IMR-90 (cell line): ENCODE measurements at regions not wholly inside any gene's neighbourhood (a gene's known extent, or its start where the extent isn't known, plus 50 kb on each side); places are given as distances from the start of the nearest gene placed in this dataset.

Experiments
- ATAC-seq: fragments of 200-7000 bp; cut with Tn5 transposase; 2 replicates; pipeline ENCODE4 v1.9.1; 2020; ENCODE audit warnings: low read depth, mild to moderate bottlenecking, moderate library complexity
- BruUV-seq: library from RNA; stranded (reverse); fragments of 400-500 nt; replicated peaks from 2 replicates; lab custom pipeline; 2021; lab: Mats Ljungman, UMichigan
- CTCF ChIA-PET: fragments of 300-600 bp; formaldehyde crosslinking; extraction: SDS; loops from one replicate; lab custom pipeline; 2021; ENCODE audit warnings: antibody characterized with exemption; lab: Yijun Ruan, JAX
- POLR2A ChIA-PET: fragments of 300-600 bp; sonication (Branson Sonifier 250); formaldehyde crosslinking; loops from one replicate; lab custom pipeline; 2022; ENCODE audit warnings: antibody characterized with exemption; ENCODE audit not compliant: unreplicated experiment; lab: Charles Lee
- DNase-seq: peaks from one replicate; pipeline ENCODE4 v3.0.0; 2013
- H2AFZ ChIP-seq: replicated peaks from 2 replicates; pipeline ENCODE3; 2013; ENCODE audit warnings: low read length, mild to moderate bottlenecking; ENCODE audit not compliant: poor library complexity
- H2AK5ac ChIP-seq: 2 replicates; pipeline ENCODE4 v1.6.1; 2013; ENCODE audit warnings: low read depth, low read length, inconsistent platforms
- H2AK9ac ChIP-seq: replicated peaks from 2 replicates; pipeline ENCODE3; 2013; ENCODE audit warnings: mild to moderate bottlenecking, low read depth, low read length, moderate library complexity; ENCODE audit not compliant: poor library complexity
- H2BK120ac ChIP-seq: 2 replicates; pipeline ENCODE4 v1.6.1; 2013; ENCODE audit warnings: low read depth, low read length, inconsistent platforms
- H2BK15ac ChIP-seq: 3 replicates; pipeline ENCODE4 v1.6.1; 2013; ENCODE audit warnings: low read depth, low read length, inconsistent platforms
- H2BK20ac ChIP-seq: 2 replicates; pipeline ENCODE4 v1.6.1; 2013; ENCODE audit warnings: low read depth, mild to moderate bottlenecking, inconsistent platforms, low read length, moderate library complexity
- H2BK5ac ChIP-seq: 2 replicates; pipeline ENCODE4 v1.6.1; 2013; ENCODE audit warnings: mild to moderate bottlenecking, low read depth, low read length, inconsistent platforms; ENCODE audit not compliant: poor library complexity, severe bottlenecking
- H3K14ac ChIP-seq: replicated peaks from 2 replicates; pipeline ENCODE4 v1.6.1; 2013; ENCODE audit warnings: low read depth, low read length, inconsistent platforms
- H3K18ac ChIP-seq: 2 replicates; pipeline ENCODE4 v1.6.1; 2013; ENCODE audit warnings: low read depth, low read length, control low read depth
- H3K23ac ChIP-seq: 2 replicates; pipeline ENCODE4 v1.6.1; 2013; ENCODE audit warnings: low read depth, low read length, inconsistent platforms
- H3K27ac ChIP-seq: 2 replicates; pipeline ENCODE4 v1.5.1; 2013; ENCODE audit warnings: mild to moderate bottlenecking, control low read depth, low read length; ENCODE audit not compliant: insufficient read depth
- H3K27me3 ChIP-seq: 2 replicates; pipeline ENCODE4 v1.6.1; 2013; ENCODE audit warnings: low read length; ENCODE audit not compliant: control insufficient read depth, insufficient read depth
- H3K36me3 ChIP-seq: 2 replicates; pipeline ENCODE4 v1.6.1; 2013; ENCODE audit warnings: low read length, mixed read lengths; ENCODE audit not compliant: control insufficient read depth, insufficient read depth
- H3K4ac ChIP-seq: 2 replicates; pipeline ENCODE4 v1.6.1; 2013; ENCODE audit warnings: low read depth, low read length, inconsistent platforms
- H3K4me1 ChIP-seq: 2 replicates; pipeline ENCODE4 v1.6.1; 2013; ENCODE audit warnings: low read length, mixed read lengths; ENCODE audit not compliant: control insufficient read depth, insufficient read depth
- H3K4me2 ChIP-seq: 2 replicates; pipeline ENCODE4 v1.6.1; 2013; ENCODE audit warnings: low read depth, mild to moderate bottlenecking, control low read depth, low read length, moderate library complexity
- H3K4me3 ChIP-seq: 2 replicates; pipeline ENCODE4 v1.5.1; 2013; ENCODE audit warnings: low read depth, mild to moderate bottlenecking, control low read depth, low read length, moderate library complexity; ENCODE audit not compliant: insufficient read depth
- H3K56ac ChIP-seq: 2 replicates; pipeline ENCODE4 v1.6.1; 2013; ENCODE audit warnings: low read length, inconsistent platforms; ENCODE audit not compliant: insufficient read depth; ENCODE audit errors: extremely low read depth
- H3K79me1 ChIP-seq, 2 experiments: 2 replicates each; pipeline ENCODE4 v1.6.1; 2013; ENCODE audit warnings: low read length in 2 of 2, inconsistent platforms in 1 of 2, low read depth in 1 of 2
- H3K9ac ChIP-seq: 2 replicates; pipeline ENCODE4 v1.6.1; 2013; ENCODE audit warnings: low read depth, low read length, control low read depth
- H3K9me1 ChIP-seq: 2 replicates; pipeline ENCODE4 v1.6.1; 2013; ENCODE audit warnings: low read length, inconsistent platforms; ENCODE audit not compliant: insufficient read depth
- H3K9me3 ChIP-seq: 2 replicates; pipeline ENCODE4 v1.6.1; 2013; ENCODE audit warnings: low read length; ENCODE audit not compliant: control insufficient read depth, insufficient read depth
- H4K20me1 ChIP-seq: 2 replicates; pipeline ENCODE4 v1.6.1; 2013; ENCODE audit warnings: low read length, inconsistent platforms; ENCODE audit not compliant: insufficient read depth
- H4K5ac ChIP-seq: 2 replicates; pipeline ENCODE4 v1.6.1; 2013; ENCODE audit warnings: mild to moderate bottlenecking, low read depth, low read length, control low read depth
- H4K8ac ChIP-seq, 2 experiments: 2 replicates each; pipeline ENCODE4 v1.6.1; 2013; ENCODE audit warnings: low read depth in 2 of 2, low read length in 2 of 2, control low read depth in 1 of 2, inconsistent platforms in 1 of 2
- H4K91ac ChIP-seq: 2 replicates; pipeline ENCODE4 v1.6.1; 2013; ENCODE audit warnings: low read depth, low read length, inconsistent platforms; ENCODE audit not compliant: insufficient read depth
- BHLHE40 ChIP-seq: fragments of 150-350 bp; IDR thresholded peaks from 2 replicates; pipeline ENCODE4 v1.6.1; 2016; ENCODE audit warnings: mild to moderate bottlenecking, low read depth, low read length
- CTCF ChIP-seq: conservative IDR thresholded peaks from 2 replicates; pipeline ENCODE4 v1.5.1; 2012; ENCODE audit warnings: mild to moderate bottlenecking, low read depth, low read length, improper control_type of control experiment
- ELK1 ChIP-seq: fragments of 150-350 bp; IDR thresholded peaks from 2 replicates; pipeline ENCODE4 v1.6.1; 2016; ENCODE audit warnings: low read depth, mild to moderate bottlenecking, low read length, moderate library complexity, borderline replicate concordance
- NFE2L2 ChIP-seq: fragments of 150-350 bp; IDR thresholded peaks from 2 replicates; pipeline ENCODE4 v1.6.1; 2016; ENCODE audit warnings: low read depth, mild to moderate bottlenecking, low read length
- POLR2A ChIP-seq: IDR thresholded peaks from 2 replicates; pipeline ENCODE4 v1.6.1; 2012; ENCODE audit warnings: mild to moderate bottlenecking, low read depth, low read length
- RAD21 ChIP-seq: IDR thresholded peaks from 2 replicates; pipeline ENCODE4 v1.6.1; 2012; ENCODE audit warnings: low read length, improper control_type of control experiment
- USF2 ChIP-seq: fragments of 150-350 bp; IDR thresholded peaks from 2 replicates; pipeline ENCODE4 v1.6.1; 2017; ENCODE audit warnings: mild to moderate bottlenecking, antibody characterized with exemption, low read length, low read depth
- dilution Hi-C: fragments of 300-500 bp; cut with HindIII; formaldehyde crosslinking; loops from one replicate; pipeline ENCODE4 v1.14.3; 2018; ENCODE audit warnings: low sequenced_read_pairs; ENCODE audit not compliant: unreplicated experiment
- in situ Hi-C: fragments of 300-500 bp; cut with MboI; formaldehyde crosslinking; loops from 3 replicates; pipeline ENCODE4 v1.14.3; 2019; ENCODE audit warnings: low sequenced_read_pairs, inconsistent platforms, mixed read lengths
- intact Hi-C: fragments of 100-400 bp; cut with micrococcal nuclease; formaldehyde crosslinking; loops from 2 replicates; pipeline ENCODE4 v1.10.0; 2022

- CTCF ChIA-PET = no interaction called here
- no peaks in the 10 kb centered on the region for H4K20me1 ChIP-seq
- H3K4ac ChIP-seq = no peak overlapping the region
- H3K4me2 ChIP-seq = no peak overlapping the region
- no peak overlapping the region for H3K27ac ChIP-seq
- H3K14ac ChIP-seq = no peak overlapping the region
- H2BK20ac ChIP-seq = no peak overlapping the region
- no peaks in the 10 kb centered on the region for H3K36me3 ChIP-seq
- DNase-seq = peak; percentile 0
- no peak overlapping the region for H2BK120ac ChIP-seq
- TF ChIP-seq ELK1 = no peak
- TF ChIP-seq NFE2L2 = no peak
- no peak for TF ChIP-seq POLR2A
- TF ChIP-seq RAD21 = no peak
- no peak for TF ChIP-seq USF2
- no peak for TF ChIP-seq BHLHE40
- TF ChIP-seq CTCF = no peak
- H3K79me1 ChIP-seq = no peaks in the 10 kb centered on the region
- H3K9me1 ChIP-seq = no peaks in the 10 kb centered on the region
- intact Hi-C loops (no loop called here), dilution Hi-C loops (no loop called here), in situ Hi-C loops (no loop called here)
- POLR2A ChIA-PET = no interaction called here
- no peak overlapping the region for H3K4me3 ChIP-seq
- H4K5ac ChIP-seq = no peak overlapping the region
- no peak overlapping the region for H3K9ac ChIP-seq
- H3K27me3 ChIP-seq = no peaks in the 10 kb centered on the region
- H3K56ac ChIP-seq = no peak overlapping the region
- H2BK15ac ChIP-seq = no peak overlapping the region
- H2AK9ac ChIP-seq = no peak overlapping the region
- ATAC-seq = no peak
- no peak overlapping the region for H2AK5ac ChIP-seq
- H2BK5ac ChIP-seq = no peak overlapping the region
- peaks cover 4% of the 10 kb centered on the region; the same call in 1 of the 2 replicates for H3K9me3 ChIP-seq
- no peak overlapping the region for H3K23ac ChIP-seq
- no peak overlapping the region for H4K91ac ChIP-seq
- H2AFZ ChIP-seq = no peak overlapping the region
- H3K18ac ChIP-seq = no peak overlapping the region
- no peaks in the 10 kb centered on the region for H3K4me1 ChIP-seq
- H4K8ac ChIP-seq = no peak overlapping the region
- no TSS peak for BruUV-seq
Observed at GRCh38 chrX:142036116-142036515, 132.4 kb downstream of the MAGEC1 start.
